ENCODE measurements at regions not wholly inside any gene's neighbourhood (a gene's known extent, or its start where the extent isn't known, plus 50 kb on each side); places are given as distances from the start of the nearest gene placed in this dataset.

- TF ChIP-seq ID3 (CRISPR knock-in tag; IDR thresholded peaks at IDR 0.05) (no peak), ID3 (tag; IDR thresholded peaks at IDR 0.05) (no peak), EGR1 (conservative IDR thresholded peaks at IDR 0.05) (no peak), CHD4 (IDR thresholded peaks at IDR 0.05; ENCODE audit: insufficient read depth, insufficient replicate concordance, low read depth, low read length, poor library complexity, severe bottlenecking) (no peak), CTCF (IDR thresholded peaks at IDR 0.05 in 2 of 3, conservative IDR thresholded peaks at IDR 0.05 in 1 of 3; ENCODE audit: insufficient read depth in 2 of 3, low read depth in 1 of 3, low read length in 3 of 3) (no peak), ZBTB7A (IDR thresholded peaks at IDR 0.05; ENCODE audit: borderline replicate concordance, control insufficient read depth, low read depth, low read length) (no peak), JUNB (CRISPR knock-in tag; conservative IDR thresholded peaks at IDR 0.05) (no peak), RBM15 (IDR thresholded peaks at IDR 0.05; ENCODE audit: insufficient read depth, low read length) (no peak), ZNF174 (CRISPR knock-in tag; IDR thresholded peaks at IDR 0.05) (no peak), ZBTB8A (IDR thresholded peaks at IDR 0.05; ENCODE audit: partially characterized antibody) (no peak)
- TF ChIP-seq, protein P1, sequence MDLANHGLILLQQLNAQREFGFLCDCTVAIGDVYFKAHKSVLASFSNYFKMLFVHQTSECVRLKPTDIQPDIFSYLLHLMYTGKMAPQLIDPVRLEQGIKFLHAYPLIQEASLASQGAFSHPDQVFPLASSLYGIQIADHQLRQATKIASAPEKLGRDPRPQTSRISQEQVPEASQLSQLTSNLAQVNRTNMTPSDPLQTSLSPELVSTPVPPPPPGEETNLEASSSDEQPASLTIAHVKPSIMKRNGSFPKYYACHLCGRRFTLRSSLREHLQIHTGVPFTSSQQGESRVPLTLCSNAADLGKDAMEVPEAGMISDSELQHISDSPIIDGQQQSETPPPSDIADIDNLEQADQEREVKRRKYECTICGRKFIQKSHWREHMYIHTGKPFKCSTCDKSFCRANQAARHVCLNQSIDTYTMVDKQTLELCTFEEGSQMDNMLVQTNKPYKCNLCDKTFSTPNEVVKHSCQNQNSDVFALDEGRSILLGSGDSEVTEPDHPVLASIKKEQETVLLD (IDR thresholded peaks at IDR 0.05), result no peak
- TF ChIP-seq, protein P2, sequence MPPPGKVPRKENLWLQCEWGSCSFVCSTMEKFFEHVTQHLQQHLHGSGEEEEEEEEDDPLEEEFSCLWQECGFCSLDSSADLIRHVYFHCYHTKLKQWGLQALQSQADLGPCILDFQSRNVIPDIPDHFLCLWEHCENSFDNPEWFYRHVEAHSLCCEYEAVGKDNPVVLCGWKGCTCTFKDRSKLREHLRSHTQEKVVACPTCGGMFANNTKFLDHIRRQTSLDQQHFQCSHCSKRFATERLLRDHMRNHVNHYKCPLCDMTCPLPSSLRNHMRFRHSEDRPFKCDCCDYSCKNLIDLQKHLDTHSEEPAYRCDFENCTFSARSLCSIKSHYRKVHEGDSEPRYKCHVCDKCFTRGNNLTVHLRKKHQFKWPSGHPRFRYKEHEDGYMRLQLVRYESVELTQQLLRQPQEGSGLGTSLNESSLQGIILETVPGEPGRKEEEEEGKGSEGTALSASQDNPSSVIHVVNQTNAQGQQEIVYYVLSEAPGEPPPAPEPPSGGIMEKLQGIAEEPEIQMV (tag; conservative IDR thresholded peaks at IDR 0.05; ENCODE audit: low read depth), result no peak
Observed at GRCh38 chr21:38670861-38671260, 134.9 kb upstream of the ETS2 start.
